ENCODE measurements at regions not wholly inside any gene's neighbourhood (a gene's known extent, or its start where the extent isn't known, plus 50 kb on each side); places are given as distances from the start of the nearest gene placed in this dataset.

DNA sequence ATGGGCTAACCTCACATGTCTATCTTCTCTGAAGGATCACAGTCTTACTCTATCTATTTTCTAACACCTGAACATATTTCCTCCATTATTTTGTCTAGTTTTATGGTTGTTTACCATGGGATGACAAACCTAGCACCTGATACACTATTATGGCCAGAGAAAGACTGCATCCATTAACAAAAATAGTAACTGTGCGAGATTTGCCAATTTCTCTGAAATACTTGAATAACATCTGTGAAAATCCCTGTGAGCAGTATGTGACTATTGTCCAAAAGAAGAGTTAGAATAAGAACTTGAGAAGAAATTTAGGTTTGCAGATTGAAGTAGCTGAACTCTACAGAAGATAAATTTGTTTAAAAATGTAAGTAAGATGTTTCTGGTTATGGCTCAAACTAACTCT lies 142.0 kb upstream of the CDH11 start:
- no peaks in the 10 kb centered on the region for H3K79me2 ChIP-seq (ENCODE audit: insufficient read depth, low read depth)
- H2AFZ ChIP-seq (ENCODE audit: low read depth): no peak overlapping the region
- H3K4me1 ChIP-seq (ENCODE audit: low read depth, poor library complexity, severe bottlenecking): no peaks in the 10 kb centered on the region
- no peak overlapping the region for H3K9ac ChIP-seq
- no peak overlapping the region for H3K4me3 ChIP-seq (IDR thresholded peaks at IDR 0.05; ENCODE audit: insufficient read depth, low read depth, low read length)
- H4K20me1 ChIP-seq (ENCODE audit: insufficient read depth): no peaks in the 10 kb centered on the region
- H3K27ac ChIP-seq: no peak overlapping the region
- H3K4me2 ChIP-seq: no peak overlapping the region
- no peaks in the 10 kb centered on the region for H3K36me3 ChIP-seq (ENCODE audit: insufficient read depth)
- no peak for TF ChIP-seq CTCF (conservative IDR thresholded peaks at IDR 0.05; ENCODE audit: low read depth, low read length)
- no peaks in the 10 kb centered on the region for H3K27me3 ChIP-seq (ENCODE audit: insufficient read depth, low read depth)

DNA sequence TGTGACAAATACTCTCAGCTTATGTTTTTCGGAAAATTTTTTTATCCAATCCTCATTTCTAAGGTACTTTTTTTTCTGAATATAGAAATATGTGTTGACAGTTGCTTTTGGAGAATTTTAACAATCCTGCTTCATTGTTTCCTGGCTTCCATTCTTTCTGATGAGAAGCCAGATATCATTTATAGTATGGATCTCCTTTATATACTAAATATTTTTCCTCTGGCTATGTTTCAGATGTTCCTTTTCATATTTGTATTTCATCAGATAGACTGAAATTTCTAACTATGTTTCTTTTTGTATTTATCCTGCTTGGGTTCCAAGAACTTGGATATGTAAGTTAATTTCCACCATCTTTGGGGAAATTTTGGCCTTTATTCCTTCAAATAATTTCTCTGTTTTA lies 138.9 kb upstream of the CDH11 start:
- H3K79me2 ChIP-seq (ENCODE audit: insufficient read depth, low read depth): no peaks in the 10 kb centered on the region
- H3K9ac ChIP-seq: no peak overlapping the region
- H3K27me3 ChIP-seq (ENCODE audit: insufficient read depth, low read depth): no peaks in the 10 kb centered on the region
- H3K4me1 ChIP-seq (ENCODE audit: low read depth, poor library complexity, severe bottlenecking): no peaks in the 10 kb centered on the region
- no peak overlapping the region for H3K4me2 ChIP-seq
- H3K4me3 ChIP-seq (IDR thresholded peaks at IDR 0.05; ENCODE audit: insufficient read depth, low read depth, low read length): no peak overlapping the region
- no peak overlapping the region for H3K27ac ChIP-seq
- no peaks in the 10 kb centered on the region for H3K36me3 ChIP-seq (ENCODE audit: insufficient read depth)
- TF ChIP-seq CTCF (conservative IDR thresholded peaks at IDR 0.05; ENCODE audit: low read depth, low read length): no peak
- H2AFZ ChIP-seq (ENCODE audit: low read depth): no peak overlapping the region
- no peaks in the 10 kb centered on the region for H4K20me1 ChIP-seq (ENCODE audit: insufficient read depth)

DNA sequence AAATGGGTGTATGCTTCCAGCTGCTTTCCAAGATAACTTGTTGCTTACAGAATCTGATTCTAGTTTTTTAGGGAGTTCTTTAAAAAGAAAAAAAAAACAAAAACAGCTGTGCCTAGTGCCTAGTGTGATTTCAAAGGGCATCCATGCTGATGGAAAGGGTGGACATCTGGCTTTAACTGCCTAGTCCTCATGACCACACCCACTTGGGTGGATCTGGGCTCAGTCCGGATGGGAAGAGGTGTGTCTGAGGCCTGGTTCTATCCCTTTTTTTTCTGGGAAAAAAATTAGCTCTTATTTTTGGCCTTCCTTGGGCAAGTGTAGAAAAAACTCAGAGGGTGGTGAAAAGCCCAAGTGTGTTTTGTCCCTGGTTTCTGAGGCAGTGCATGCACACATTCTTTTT lies 132.3 kb upstream of the CDH11 start:
- Histone ChIP-seq H3K27ac (no peak overlapping the region), H3K36me3 (ENCODE audit: insufficient read depth) (no peaks in the 10 kb centered on the region), H4K20me1 (ENCODE audit: insufficient read depth) (no peaks in the 10 kb centered on the region), H3K9ac (no peak overlapping the region), H3K4me3 (IDR thresholded peaks at IDR 0.05; ENCODE audit: insufficient read depth, low read depth, low read length) (no peak overlapping the region), H3K4me2 (no peak overlapping the region), H3K79me2 (ENCODE audit: insufficient read depth, low read depth) (no peaks in the 10 kb centered on the region), H3K27me3 (ENCODE audit: insufficient read depth, low read depth) (no peaks in the 10 kb centered on the region), H2AFZ (ENCODE audit: low read depth) (no peak overlapping the region), H3K4me1 (ENCODE audit: low read depth, poor library complexity, severe bottlenecking) (no peaks in the 10 kb centered on the region)
- TF ChIP-seq CTCF (conservative IDR thresholded peaks at IDR 0.05; ENCODE audit: low read depth, low read length): no peak

DNA sequence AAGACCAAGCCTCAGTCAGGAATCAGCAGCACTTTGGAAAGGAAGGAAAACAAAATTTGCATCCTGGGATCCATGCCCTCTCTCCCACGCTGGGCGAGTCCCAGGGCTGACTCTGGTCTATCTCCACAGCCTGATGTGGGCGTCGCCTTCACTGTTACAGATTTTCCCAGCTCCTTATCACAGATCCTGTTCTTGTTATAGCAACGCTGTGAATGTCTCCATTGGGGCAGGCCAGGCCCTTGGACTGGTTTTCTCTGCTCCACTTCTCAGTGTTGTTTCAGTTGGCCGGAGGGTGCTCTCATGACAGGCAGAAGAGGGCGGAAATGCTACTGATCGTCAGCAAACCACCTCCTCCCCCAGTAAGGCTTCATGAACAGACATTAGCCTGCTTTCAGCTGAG lies 127.9 kb upstream of the CDH11 start:
- Histone ChIP-seq H3K27me3 (ENCODE audit: insufficient read depth, low read depth) (no peaks in the 10 kb centered on the region), H3K9ac (no peak overlapping the region), H3K79me2 (ENCODE audit: insufficient read depth, low read depth) (no peaks in the 10 kb centered on the region), H3K4me3 (IDR thresholded peaks at IDR 0.05; ENCODE audit: insufficient read depth, low read depth, low read length) (no peak overlapping the region), H3K4me2 (no peak overlapping the region), H4K20me1 (ENCODE audit: insufficient read depth) (no peaks in the 10 kb centered on the region), H3K4me1 (ENCODE audit: low read depth, poor library complexity, severe bottlenecking) (no peaks in the 10 kb centered on the region), H2AFZ (ENCODE audit: low read depth) (no peak overlapping the region), H3K36me3 (ENCODE audit: insufficient read depth) (no peaks in the 10 kb centered on the region), H3K27ac (no peak overlapping the region)
- TF ChIP-seq CTCF (conservative IDR thresholded peaks at IDR 0.05; ENCODE audit: low read depth, low read length): no peak

DNA sequence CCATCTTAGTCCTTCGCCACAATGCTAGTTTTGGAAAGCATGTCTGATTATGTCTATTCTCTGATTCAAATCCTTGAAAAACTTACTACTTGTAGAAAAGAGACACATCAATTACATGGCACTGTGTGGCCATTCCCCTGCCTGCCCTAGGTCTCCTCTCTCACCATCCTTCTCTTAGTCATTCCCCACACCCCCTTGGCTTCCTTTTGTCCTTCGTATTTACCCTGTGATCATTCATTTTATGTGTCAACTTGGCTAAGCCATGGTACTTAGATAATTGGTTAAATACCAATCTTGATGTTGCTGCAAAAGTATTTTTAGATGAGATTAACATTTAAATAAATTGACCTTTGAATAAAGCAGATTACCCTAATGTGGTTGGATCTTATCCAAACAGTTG lies 122.9 kb upstream of the CDH11 start:
- H3K9ac ChIP-seq: no peak overlapping the region
- no peaks in the 10 kb centered on the region for H4K20me1 ChIP-seq (ENCODE audit: insufficient read depth)
- no peak overlapping the region for H3K4me3 ChIP-seq (IDR thresholded peaks at IDR 0.05; ENCODE audit: insufficient read depth, low read depth, low read length)
- H3K27me3 ChIP-seq (ENCODE audit: insufficient read depth, low read depth): no peaks in the 10 kb centered on the region
- H3K4me2 ChIP-seq: no peak overlapping the region
- H2AFZ ChIP-seq (ENCODE audit: low read depth): no peak overlapping the region
- H3K4me1 ChIP-seq (ENCODE audit: low read depth, poor library complexity, severe bottlenecking): no peaks in the 10 kb centered on the region
- H3K27ac ChIP-seq: no peak overlapping the region
- no peaks in the 10 kb centered on the region for H3K36me3 ChIP-seq (ENCODE audit: insufficient read depth)
- no peaks in the 10 kb centered on the region for H3K79me2 ChIP-seq (ENCODE audit: insufficient read depth, low read depth)
- TF ChIP-seq CTCF (conservative IDR thresholded peaks at IDR 0.05; ENCODE audit: low read depth, low read length): no peak
